Neural progenitor cell (in vitro differentiated cells): ENCODE measurements at regions not wholly inside any gene's neighbourhood (a gene's known extent, or its start where the extent isn't known, plus 50 kb on each side); places are given as distances from the start of the nearest gene placed in this dataset.

ENCODE experiments used
- EZH2phosphoT487 ChIP-seq: fragments of 200-600 bp; sonication (generic); IDR thresholded peaks from 2 replicates; pipeline ENCODE4 v1.6.1; 2017; ENCODE audit warnings: antibody characterized with exemption
- TF ChIP-seq, protein P1 (sequence below): fragments of 200-600 bp; sonication (generic); IDR thresholded peaks from 2 replicates; pipeline ENCODE4 v1.5.1; 2017; ENCODE audit warnings: antibody characterized with exemption, mild to moderate bottlenecking

DNA sequence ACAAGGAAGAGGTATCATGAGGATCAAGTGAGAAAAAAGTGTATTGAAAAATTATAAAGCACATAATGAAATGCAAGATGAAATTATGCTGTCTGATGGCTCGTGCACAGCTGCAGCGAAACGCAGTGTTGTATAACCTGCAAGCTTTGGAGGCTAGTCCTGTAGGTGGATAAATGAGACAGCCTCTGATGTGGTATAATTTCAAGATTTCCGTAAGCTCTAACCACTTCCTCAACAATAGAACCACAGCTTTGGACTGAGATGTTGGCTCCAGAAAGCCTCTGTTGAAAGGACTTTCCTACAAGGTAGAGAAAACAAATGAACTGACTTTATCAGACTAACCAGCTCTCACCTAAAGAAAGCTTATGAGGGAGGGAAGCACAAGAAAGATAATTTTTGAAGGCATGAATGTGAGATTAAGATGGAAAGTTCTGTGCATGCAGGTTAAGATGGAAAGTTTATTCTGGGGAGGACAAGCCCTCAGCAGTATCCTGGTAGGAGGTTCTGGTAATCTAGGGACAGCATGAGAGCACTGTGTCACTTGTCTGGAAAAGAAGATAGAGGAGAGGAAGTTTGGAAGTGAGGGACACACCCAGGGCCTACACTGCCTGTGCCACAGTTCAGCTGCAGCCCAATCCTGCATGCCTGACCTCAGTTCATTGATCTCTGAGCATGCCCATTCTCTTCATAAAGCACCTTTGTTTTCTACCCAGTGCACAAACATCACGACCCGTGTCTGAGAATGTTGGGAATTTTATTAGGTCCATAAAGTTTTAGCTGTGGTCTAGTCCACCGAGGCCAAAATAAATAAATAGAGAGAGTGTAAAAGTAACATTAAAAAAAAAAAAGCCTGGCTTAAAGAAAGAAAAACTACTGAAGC, 161.5 kb upstream of the SFRP2 start:
- TF ChIP-seq, protein P1, sequence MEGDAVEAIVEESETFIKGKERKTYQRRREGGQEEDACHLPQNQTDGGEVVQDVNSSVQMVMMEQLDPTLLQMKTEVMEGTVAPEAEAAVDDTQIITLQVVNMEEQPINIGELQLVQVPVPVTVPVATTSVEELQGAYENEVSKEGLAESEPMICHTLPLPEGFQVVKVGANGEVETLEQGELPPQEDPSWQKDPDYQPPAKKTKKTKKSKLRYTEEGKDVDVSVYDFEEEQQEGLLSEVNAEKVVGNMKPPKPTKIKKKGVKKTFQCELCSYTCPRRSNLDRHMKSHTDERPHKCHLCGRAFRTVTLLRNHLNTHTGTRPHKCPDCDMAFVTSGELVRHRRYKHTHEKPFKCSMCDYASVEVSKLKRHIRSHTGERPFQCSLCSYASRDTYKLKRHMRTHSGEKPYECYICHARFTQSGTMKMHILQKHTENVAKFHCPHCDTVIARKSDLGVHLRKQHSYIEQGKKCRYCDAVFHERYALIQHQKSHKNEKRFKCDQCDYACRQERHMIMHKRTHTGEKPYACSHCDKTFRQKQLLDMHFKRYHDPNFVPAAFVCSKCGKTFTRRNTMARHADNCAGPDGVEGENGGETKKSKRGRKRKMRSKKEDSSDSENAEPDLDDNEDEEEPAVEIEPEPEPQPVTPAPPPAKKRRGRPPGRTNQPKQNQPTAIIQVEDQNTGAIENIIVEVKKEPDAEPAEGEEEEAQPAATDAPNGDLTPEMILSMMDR: no peak
- TF ChIP-seq EZH2phosphoT487: no peak
